ENCODE measurements at regions not wholly inside any gene's neighbourhood (a gene's known extent, or its start where the extent isn't known, plus 50 kb on each side); places are given as distances from the start of the nearest gene placed in this dataset.
"Not testable (repeated sequence)": the region's sequence is repeated elsewhere in the genome, so short reads cannot be mapped to it uniquely, and the experiment has no call there.

GRCh38 chr10:21290499-21291160 is 234.9 kb downstream of the SKIDA1 start:
- Mint-ChIP-seq H3K9me3 (ENCODE audit: insufficient read depth) (no peaks in the 10 kb centered on the region), H3K4me3 (no peak overlapping the region), H3K36me3 (ENCODE audit: low read depth) (no peaks in the 10 kb centered on the region), H3K4me1 (ENCODE audit: low read depth) (no peaks in the 10 kb centered on the region), H3K27me3 (ENCODE audit: low read depth) (peaks cover 17% of the 10 kb centered on the region), H3K27ac (no peak overlapping the region)
- CTCF ChIA-PET, result no interaction called here
- DNase-seq (no peak), ATAC-seq (no peak)
- POLR2A ChIA-PET, result no interaction called here

DNA sequence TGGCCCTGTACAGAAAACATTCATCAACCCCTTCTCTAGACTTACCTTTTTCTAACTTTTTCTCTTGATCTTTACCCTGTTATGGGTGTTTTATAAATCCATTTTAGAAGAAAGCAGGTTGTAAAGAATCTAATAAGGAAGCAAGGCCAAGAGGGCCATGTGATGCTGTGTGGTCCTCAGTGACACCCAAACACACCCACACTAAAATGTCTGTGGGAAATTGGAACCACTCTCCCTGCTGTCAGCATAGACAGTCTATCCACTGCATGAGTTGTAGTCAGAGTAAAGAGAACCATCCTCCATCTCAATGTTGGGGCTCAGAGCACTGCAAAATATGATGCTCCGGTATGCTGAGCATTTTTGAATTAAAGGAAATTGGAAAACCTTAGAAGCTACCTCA is 235.5 kb downstream of the SKIDA1 start:
- no peak overlapping the region for H3K27ac Mint-ChIP-seq
- no peak overlapping the region for H3K4me3 Mint-ChIP-seq
- DNase-seq (no peak), ATAC-seq (no peak)
- CTCF ChIA-PET, result no interaction called here
- no peaks in the 10 kb centered on the region for H3K9me3 Mint-ChIP-seq (ENCODE audit: insufficient read depth)
- H3K27me3 Mint-ChIP-seq (ENCODE audit: low read depth), result peaks cover 17% of the 10 kb centered on the region
- POLR2A ChIA-PET, result interaction anchor here (0.7 kb wide), 1 partner anchor 9 kb away, joined by 3 read pairs; no protein-coding TSS in a partner anchor
- H3K36me3 Mint-ChIP-seq (ENCODE audit: low read depth), result no peaks in the 10 kb centered on the region
- H3K4me1 Mint-ChIP-seq (ENCODE audit: low read depth), result no peaks in the 10 kb centered on the region

- ChIA-PET POLR2A (interaction anchor here (0.6 kb wide), 1 partner anchor 167 kb away, joined by 3 read pairs; no protein-coding TSS in a partner anchor), CTCF (no interaction called here)
- H3K4me3 Mint-ChIP-seq, result no peak overlapping the region
- H3K36me3 Mint-ChIP-seq (ENCODE audit: low read depth), result no peaks in the 10 kb centered on the region
- H3K4me1 Mint-ChIP-seq (ENCODE audit: low read depth), result no peaks in the 10 kb centered on the region
- DNase-seq, result no peak
- H3K9me3 Mint-ChIP-seq (ENCODE audit: insufficient read depth), result no peaks in the 10 kb centered on the region
- no peak overlapping the region for H3K27ac Mint-ChIP-seq
- H3K27me3 Mint-ChIP-seq (ENCODE audit: low read depth), result peaks cover 15% of the 10 kb centered on the region
- ATAC-seq, result no peak
Measured at GRCh38 chr10:21289271-21289670, 236.2 kb downstream of the SKIDA1 start.

GRCh38 chr10:21285742-21286331 is 239.6 kb downstream of the SKIDA1 start:
- ATAC-seq (no peak), DNase-seq (no peak)
- no peaks in the 10 kb centered on the region for H3K9me3 Mint-ChIP-seq (ENCODE audit: insufficient read depth)
- ChIA-PET CTCF (no interaction called here), POLR2A (no interaction called here)
- H3K27me3 Mint-ChIP-seq (ENCODE audit: low read depth), result no peaks in the 10 kb centered on the region
- H3K27ac Mint-ChIP-seq, result no peak overlapping the region
- H3K4me1 Mint-ChIP-seq (ENCODE audit: low read depth), result no peaks in the 10 kb centered on the region
- H3K4me3 Mint-ChIP-seq, result no peak overlapping the region
- H3K36me3 Mint-ChIP-seq (ENCODE audit: low read depth), result no peaks in the 10 kb centered on the region

DNA sequence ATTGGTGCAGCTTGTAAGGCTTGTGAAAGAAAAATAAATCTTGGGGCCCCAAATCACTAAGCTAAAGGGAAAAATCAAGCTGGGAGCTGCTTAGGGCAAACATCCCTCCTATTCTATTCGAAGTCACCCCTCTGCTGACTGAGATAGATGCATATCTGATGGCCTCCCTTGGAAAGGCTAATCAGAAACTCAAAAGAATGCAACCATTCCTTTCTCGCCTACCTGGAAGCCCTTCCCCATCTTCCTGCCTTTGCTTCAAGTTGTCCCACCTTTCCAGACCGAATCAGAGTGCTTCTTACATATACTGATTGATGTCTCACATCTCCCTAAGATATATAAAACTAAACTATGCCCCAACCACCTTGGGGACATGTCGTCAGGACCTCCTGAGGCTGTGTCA is 240.3 kb downstream of the SKIDA1 start:
- no peak overlapping the region for H3K27ac Mint-ChIP-seq
- POLR2A ChIA-PET, result no interaction called here
- H3K27me3 Mint-ChIP-seq (ENCODE audit: low read depth), result no peaks in the 10 kb centered on the region
- H3K4me1 Mint-ChIP-seq (ENCODE audit: low read depth), result no peaks in the 10 kb centered on the region
- CTCF ChIA-PET, result no interaction called here
- no peaks in the 10 kb centered on the region for H3K36me3 Mint-ChIP-seq (ENCODE audit: low read depth)
- no peak overlapping the region for H3K4me3 Mint-ChIP-seq
- DNase-seq, result no peak
- no peak for ATAC-seq
- H3K9me3 Mint-ChIP-seq (ENCODE audit: insufficient read depth), result no peaks in the 10 kb centered on the region

- no peak overlapping the region for H3K4me3 Mint-ChIP-seq
- no peaks in the 10 kb centered on the region for H3K4me1 Mint-ChIP-seq (ENCODE audit: low read depth)
- H3K27me3 Mint-ChIP-seq (ENCODE audit: low read depth), result no peaks in the 10 kb centered on the region
- POLR2A ChIA-PET, result no interaction called here
- H3K9me3 Mint-ChIP-seq (ENCODE audit: insufficient read depth), result no peaks in the 10 kb centered on the region
- DNase-seq, result no peak
- H3K27ac Mint-ChIP-seq, result no peak overlapping the region
- no peak for ATAC-seq
- no peaks in the 10 kb centered on the region for H3K36me3 Mint-ChIP-seq (ENCODE audit: low read depth)
- CTCF ChIA-PET, result no interaction called here
Measured at GRCh38 chr10:21284301-21284700, 241.2 kb downstream of the SKIDA1 start.

DNA sequence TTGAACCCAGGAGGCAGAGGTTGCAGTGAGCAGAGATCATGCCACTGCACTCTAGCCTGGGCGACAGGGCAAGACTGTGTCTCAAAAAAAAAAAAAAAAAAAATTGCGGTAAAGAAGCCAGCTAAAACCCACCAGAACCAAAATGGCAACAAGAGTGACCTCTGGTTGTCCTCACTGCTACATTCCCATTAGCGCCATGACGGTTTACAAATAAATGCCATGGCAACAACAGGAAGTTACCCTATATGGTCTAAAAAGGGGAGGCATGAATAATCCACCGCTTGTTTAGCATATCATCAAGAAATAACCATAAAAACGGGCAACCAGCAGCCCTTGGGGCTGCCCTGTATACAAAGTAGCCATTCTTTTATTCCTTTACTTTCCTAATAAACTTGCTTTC is 242.4 kb downstream of the SKIDA1 start:
- CTCF ChIA-PET; H3K9me3 Mint-ChIP-seq (ENCODE audit: insufficient read depth): not testable (repeated sequence)

DNA sequence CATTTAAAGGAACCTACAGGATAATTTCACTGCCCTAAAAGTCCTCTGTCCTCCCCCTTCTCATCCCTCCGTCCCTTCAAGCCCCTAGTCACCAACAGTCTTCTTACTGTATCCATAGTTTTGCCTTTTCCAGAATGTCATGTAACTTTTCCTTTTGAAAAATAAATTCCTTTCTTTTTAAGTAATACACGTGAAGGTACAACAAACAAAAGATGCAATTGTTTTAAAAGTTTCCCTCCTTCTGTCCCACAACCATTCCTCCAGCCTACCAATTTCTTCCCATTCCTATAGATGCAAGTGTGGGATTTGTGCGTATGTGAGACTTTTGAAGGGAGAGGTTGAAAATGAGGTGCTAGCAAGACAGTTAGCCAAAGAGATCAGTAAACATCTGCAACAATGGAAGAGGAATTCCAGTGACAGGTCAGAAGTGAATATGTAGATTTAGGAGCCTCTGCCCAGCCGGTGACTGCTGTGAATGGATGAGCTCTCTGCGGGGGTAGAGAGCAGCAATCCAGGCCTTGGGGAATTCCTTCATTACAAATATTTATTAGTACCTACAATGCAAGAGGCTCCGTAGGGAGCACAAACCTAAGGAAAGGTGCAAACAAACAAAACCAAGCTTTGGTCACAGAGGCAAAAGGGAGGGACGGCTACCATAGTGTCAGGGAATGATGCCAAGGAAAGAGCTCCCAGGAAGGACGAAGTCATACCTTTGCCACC is 243.6 kb downstream of the SKIDA1 start:
- Mint-ChIP-seq H3K27ac (no peak overlapping the region), H3K9me3 (ENCODE audit: insufficient read depth) (no peaks in the 10 kb centered on the region), H3K4me1 (ENCODE audit: low read depth) (no peaks in the 10 kb centered on the region), H3K36me3 (ENCODE audit: low read depth) (no peaks in the 10 kb centered on the region), H3K27me3 (ENCODE audit: low read depth) (no peaks in the 10 kb centered on the region), H3K4me3 (no peak overlapping the region)
- ATAC-seq (no peak), DNase-seq (no peak)
- ChIA-PET POLR2A (no interaction called here), CTCF (no interaction called here)

More for the DNA sequence above, 242.4 kb downstream of the SKIDA1 start:
- not testable (repeated sequence) for H3K36me3 Mint-ChIP-seq (ENCODE audit: low read depth); H3K27ac Mint-ChIP-seq; DNase-seq; H3K4me1 Mint-ChIP-seq (ENCODE audit: low read depth); ATAC-seq; H3K4me3 Mint-ChIP-seq; H3K27me3 Mint-ChIP-seq (ENCODE audit: low read depth)
- POLR2A ChIA-PET, result interaction anchor here (0.6 kb wide), 1 partner anchor 20 kb away, joined by 3 read pairs; no protein-coding TSS in a partner anchor

GRCh38 chr10:21280971-21281572 is 244.4 kb downstream of the SKIDA1 start:
- H3K9me3 Mint-ChIP-seq (ENCODE audit: insufficient read depth), result no peaks in the 10 kb centered on the region
- CTCF ChIA-PET, result no interaction called here
- no peak overlapping the region for H3K27ac Mint-ChIP-seq
- H3K4me1 Mint-ChIP-seq (ENCODE audit: low read depth), result no peaks in the 10 kb centered on the region
- ATAC-seq (no peak), DNase-seq (no peak)
- H3K27me3 Mint-ChIP-seq (ENCODE audit: low read depth), result no peaks in the 10 kb centered on the region
- H3K4me3 Mint-ChIP-seq, result no peak overlapping the region
- H3K36me3 Mint-ChIP-seq (ENCODE audit: low read depth), result no peaks in the 10 kb centered on the region
- POLR2A ChIA-PET, result interaction anchor here (0.6 kb wide), 1 partner anchor 9 kb away, joined by 3 read pairs; no protein-coding TSS in a partner anchor

DNA sequence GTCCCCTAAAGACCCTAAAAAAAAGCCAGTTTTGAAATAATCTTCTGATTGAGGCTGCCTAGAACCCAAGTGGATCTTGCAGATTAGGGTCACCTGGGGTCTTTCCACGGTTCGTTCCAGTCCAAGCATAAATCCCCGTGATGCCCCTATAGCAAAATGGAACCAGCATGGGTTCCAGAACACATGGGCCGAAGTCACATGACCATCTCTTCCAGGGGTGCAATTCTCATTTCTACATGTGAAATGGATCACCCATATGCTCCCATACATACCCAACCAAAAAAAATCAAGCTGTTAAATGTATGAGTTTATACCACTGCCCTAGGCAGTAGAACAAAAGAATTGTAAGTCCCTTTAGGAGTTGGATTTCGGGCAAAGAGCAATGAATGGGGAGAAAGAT is 245.4 kb downstream of the SKIDA1 start:
- H3K4me3 Mint-ChIP-seq, result no peak overlapping the region
- H3K9me3 Mint-ChIP-seq (ENCODE audit: insufficient read depth), result no peaks in the 10 kb centered on the region
- ATAC-seq (no peak), DNase-seq (no peak)
- H3K27ac Mint-ChIP-seq, result no peak overlapping the region
- ChIA-PET POLR2A (no interaction called here), CTCF (interaction anchor here (1.0 kb wide), 1 partner anchor 217 kb away, joined by 3 read pairs; no protein-coding TSS in a partner anchor)
- H3K36me3 Mint-ChIP-seq (ENCODE audit: low read depth), result no peaks in the 10 kb centered on the region
- no peaks in the 10 kb centered on the region for H3K27me3 Mint-ChIP-seq (ENCODE audit: low read depth)
- H3K4me1 Mint-ChIP-seq (ENCODE audit: low read depth), result no peaks in the 10 kb centered on the region

GRCh38 chr10:21279217-21279575 is 246.3 kb downstream of the SKIDA1 start:
- Mint-ChIP-seq H3K4me3 (no peak overlapping the region), H3K27ac (no peak overlapping the region), H3K4me1 (ENCODE audit: low read depth) (no peaks in the 10 kb centered on the region), H3K9me3 (ENCODE audit: insufficient read depth) (no peaks in the 10 kb centered on the region), H3K27me3 (ENCODE audit: low read depth) (no peaks in the 10 kb centered on the region), H3K36me3 (ENCODE audit: low read depth) (no peaks in the 10 kb centered on the region)
- ChIA-PET POLR2A (interaction anchor here (0.5 kb wide), 1 partner anchor 610 kb away, joined by 3 read pairs; no protein-coding TSS in a partner anchor), CTCF (interaction anchor here (0.8 to 1.8 kb wide), 2 partner anchors 216 to 453 kb away, joined by 3 to 6 read pairs; no protein-coding TSS in a partner anchor)
- ATAC-seq, result no peak
- no peak for DNase-seq

Data from activated CD8-positive, alpha-beta T cell treated with anti-CD3 and anti-CD28 coated beads, Interleukin-2, amount 10 ng/mL, durations not matched to agents 7 days and 5 days (primary cell).